ENCODE measurements at regions not wholly inside any gene's neighbourhood (a gene's known extent, or its start where the extent isn't known, plus 50 kb on each side); places are given as distances from the start of the nearest gene placed in this dataset.
A peak's percentile ranks its signal among the peaks of the same experiment; 100 is the strongest.
"Not testable (repeated sequence)": the region's sequence is repeated elsewhere in the genome, so short reads cannot be mapped to it uniquely, and the experiment has no call there.

DNA sequence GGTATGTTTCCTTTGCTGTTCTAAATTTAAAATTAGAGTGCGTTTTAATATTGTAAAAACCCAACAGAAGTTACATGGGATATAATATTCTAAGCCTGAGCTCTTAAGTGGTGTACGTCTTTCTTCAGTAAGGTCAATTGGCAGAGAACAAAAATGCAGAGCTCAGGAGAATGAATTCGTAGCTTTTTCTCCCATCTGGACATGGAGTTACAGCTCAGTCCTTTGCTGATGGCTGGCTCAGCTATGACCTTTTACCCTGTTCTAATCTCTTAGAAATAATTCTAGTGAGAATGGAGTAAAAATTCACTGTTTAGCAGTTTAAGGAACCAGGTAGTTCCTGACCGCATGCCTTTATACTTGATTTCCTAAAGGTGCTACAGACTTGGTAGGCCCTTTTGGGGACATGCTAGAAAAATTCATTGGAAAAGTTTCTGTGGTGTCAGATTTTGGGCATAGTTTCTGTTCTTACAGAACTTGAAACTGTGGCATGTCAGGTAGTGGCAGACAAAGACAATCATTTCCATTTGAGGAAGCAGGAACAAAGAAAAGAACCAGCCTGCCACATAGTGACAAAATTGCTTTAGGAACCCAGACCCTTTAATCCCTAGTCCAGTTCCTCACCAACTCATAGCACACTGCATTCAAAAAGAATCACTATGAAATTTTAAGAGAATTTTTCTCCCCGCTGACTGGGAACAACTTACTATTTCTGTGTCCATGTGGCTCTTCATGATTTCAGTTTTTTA is 566.8 kb upstream of the ZNF804A start:
- no peak for DNase-seq

DNA sequence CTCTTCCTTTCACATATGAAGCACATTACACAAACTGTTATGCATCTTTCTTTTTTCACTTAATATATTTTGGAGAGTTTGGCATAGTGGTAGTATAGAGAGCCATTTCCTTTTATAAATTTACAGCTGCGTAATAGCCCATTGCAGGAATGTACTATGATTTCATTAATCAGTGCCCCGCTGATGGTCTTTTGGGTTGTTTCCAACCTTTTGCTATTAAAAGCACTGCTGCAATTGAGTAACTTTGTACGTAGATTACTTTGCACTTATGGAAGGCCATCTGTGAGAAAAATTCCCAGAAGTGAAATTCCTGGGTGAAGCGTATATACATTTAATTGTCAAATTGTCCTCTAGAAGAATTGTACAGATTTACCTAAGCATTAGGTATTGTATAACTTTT is 565.3 kb upstream of the ZNF804A start:
- no peak for DNase-seq

DNA sequence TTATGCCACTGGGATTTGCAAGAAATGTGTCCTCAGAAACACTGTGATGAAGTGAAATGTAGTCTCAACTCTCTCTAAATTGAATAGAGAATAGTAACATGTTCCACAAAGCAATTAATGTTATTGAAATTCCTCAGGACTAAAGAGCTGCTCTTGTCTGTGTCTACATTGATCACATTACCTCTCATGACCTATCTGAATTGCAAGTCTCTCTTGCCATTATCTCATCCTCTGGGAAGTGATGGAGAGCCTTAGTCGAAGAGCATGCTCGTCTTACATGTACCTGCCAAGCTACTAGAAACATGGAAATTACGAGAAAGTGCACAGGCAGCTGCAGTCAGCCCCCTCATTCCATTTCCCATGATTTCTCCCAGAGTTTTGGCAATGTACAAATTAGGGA is 561.1 kb upstream of the ZNF804A start:
- DNase-seq, result no peak

DNA sequence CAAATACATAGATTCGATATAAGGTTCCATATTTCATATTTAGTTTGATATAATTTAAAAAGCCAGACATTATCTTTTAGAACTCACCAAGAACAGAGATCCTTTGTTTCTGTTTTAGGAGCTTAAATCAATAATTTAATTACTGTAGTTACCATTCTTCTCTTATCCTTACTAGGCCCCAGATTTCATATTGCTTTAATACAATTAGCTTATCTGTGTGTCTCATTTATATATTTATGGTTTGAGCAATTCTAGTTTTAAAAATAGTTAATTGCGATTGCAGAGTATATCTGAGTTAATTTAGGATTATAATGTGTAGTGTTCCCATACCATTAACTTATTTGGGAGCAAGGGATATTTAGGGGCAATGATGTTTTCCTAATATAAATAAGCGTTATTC is 558.8 kb upstream of the ZNF804A start:
- no peak for DNase-seq

- no peak for DNase-seq
These were observed 558.1 kb upstream of the ZNF804A start for GRCh38 chr2:184040230-184040629.

DNA sequence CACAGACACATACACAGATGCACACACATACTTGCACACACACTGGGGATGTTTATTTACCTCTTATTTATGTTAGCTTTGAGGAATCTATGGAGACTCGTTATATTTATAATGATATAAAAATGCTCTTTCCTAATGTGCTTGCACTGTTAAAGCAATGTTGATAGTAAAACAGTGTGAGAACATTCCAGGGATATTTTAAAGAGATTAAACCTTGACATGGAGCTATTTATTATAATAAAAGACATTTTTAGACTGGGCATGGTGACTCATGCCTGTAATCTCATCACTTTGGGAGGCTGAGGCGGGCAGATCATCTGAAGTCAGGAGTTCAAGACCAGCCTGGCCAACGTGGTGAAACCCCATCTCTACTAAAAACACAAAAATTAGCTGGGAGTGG is 557.3 kb upstream of the ZNF804A start:
- DNase-seq, result no peak

- DNase-seq, result no peak
These were observed 556.6 kb upstream of the ZNF804A start for GRCh38 chr2:184041777-184042176.

DNA sequence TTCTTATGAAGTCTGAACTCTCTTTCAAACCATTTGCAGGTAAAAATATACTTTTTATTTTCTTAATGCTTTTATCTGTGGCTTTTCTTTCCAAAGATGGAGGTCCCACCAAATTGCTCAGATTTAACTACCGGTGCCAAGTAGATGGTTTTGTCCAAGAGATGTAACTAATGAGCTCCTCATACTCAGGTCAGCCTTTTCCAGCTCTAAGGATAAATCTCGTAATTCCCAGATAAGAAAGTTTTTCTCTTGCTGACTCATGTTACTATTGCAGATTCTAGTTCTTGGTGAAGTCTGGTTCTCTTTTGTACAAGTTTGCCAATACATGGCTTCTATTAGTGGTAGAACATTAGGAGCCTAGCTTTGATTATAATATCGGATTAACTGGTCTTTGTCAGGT is 550.8 kb upstream of the ZNF804A start:
- DNase-seq, result no peak

DNA sequence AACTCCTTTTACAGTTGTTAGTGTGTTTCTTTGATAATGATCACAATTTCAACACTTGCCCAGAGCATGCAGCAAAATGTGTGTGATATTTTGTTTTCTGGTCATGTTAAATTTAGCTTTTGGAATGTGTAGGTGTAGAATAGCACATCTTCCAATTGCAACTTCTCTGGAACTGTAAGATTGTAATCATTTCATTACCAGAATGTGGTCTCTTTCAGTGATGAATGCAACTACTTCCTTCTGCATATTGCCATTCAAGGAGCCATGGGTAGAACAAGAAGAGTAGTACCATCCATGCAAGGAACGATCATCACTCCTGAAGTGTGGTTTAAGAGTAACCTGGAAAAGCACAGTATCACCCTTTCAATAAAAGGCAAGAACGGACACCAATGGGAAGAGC is 548.8 kb upstream of the ZNF804A start:
- no peak for DNase-seq

GRCh38 chr2:184053326-184053725 is 545.0 kb upstream of the ZNF804A start:
- DNase-seq, result peak; percentile 17

DNA sequence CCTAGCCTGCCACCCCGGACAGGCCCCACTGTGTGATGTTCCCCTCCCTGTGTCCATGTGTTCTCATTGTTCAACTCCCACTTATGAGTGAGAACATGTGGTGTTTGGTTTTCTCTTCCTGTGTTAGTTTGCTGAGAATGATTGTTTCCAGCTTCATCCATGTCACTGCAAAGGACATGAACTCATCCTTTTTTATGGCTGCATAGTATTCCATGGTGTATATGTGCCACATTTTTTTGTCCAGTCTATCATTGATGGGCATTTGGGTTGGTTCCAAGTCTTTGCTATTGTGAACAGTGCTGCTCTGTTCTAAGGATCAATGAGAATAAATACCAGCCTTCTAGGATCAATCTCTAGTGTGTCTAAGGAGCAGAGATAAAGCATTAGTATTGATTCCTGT is 543.9 kb upstream of the ZNF804A start:
- DNase-seq, result not testable (repeated sequence)

- no peak for DNase-seq
These were observed 540.4 kb upstream of the ZNF804A start for GRCh38 chr2:184057910-184058309.

DNA sequence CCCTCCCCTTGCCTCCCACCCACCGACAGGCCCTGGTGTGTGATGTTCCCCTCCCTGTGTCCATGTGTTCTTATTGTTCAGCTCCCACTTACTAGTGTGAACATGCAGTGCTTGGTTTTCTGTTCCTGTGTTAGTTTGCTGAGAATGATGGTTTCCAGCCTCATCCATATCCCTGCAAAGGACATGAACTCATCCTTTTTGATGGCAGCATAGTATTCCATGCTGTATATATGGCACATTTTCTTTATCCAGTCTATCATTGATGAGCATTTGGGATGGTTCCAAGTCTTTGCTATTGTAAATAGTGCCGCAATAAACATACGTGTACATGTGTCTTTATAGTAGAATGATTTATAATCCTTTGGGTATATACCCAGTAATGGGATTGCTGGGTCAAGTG is 538.1 kb upstream of the ZNF804A start:
- DNase-seq, result not testable (repeated sequence)

DNA sequence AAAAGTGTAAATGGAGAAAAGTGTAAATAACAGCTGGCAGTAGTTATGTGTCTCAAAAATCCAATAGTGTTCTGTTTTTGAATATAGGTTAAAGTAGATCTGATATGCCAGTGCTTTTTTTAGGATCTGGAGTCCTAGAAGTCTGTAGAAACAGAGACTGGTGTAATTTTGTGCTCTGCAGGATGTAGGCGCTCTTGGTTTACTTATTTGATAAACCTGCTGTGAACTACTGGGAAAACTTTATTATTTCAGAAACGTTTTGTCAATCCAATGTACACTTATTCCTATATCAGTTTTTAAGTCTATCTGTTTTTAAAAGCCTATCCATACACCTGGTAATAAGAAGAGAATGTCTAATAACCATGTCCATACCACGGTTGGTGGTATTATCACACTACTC is 530.8 kb upstream of the ZNF804A start:
- no peak for DNase-seq

DNA sequence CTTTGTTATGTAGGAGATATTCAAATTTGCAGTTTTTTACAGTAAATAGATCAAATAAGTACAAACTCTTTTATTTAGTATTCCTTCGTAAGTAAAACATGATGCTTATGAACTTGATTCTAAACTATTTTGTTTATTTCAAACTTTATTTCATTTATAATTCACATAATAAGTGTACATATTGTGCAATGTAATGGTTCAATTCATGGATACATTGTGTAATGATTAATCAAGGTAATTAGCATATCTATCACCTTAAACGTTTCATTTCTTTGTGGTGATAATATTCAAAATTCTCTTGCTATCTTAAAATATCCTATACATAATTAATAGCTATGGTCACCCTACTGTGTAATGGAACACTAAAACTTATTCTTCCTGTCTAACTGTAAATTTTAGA is 525.9 kb upstream of the ZNF804A start:
- no peak for DNase-seq

DNA sequence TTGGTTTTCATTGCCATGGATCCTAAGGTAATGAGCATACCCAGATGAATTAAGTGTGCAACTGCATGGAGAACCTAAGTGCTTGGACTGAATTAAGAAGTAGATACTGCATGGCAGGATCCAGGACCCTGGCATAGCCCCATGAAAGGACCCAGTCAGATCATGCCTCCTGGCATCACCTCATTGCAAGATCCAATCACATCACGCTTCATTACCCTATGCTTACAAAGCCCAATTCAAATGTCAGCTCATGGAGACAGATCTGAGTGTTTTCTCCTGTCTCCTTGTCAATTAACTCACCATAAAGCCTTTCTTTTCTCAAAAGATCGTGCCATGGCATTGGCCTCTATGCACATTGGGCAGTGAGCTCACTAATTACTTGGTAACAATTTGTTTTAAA is 519.8 kb upstream of the ZNF804A start:
- DNase-seq, result no peak

DNA sequence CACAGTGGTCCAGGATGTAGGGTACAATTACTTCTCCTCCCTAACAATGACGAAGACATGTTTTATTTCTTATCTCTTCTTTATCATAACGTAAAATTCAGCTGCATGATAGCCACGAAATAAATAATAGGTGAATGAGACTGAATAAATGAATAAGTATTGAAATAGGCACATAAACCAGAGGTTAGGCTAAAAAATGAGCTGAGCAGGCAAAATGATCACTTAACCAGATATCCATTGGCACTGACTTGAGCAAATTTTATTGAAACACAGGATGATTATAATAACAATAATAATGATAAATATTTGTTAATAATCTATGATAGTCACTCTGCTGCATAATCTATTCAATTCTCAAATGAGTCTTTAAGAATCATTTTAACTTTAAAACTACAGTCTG is 506.9 kb upstream of the ZNF804A start:
- DNase-seq, result no peak

DNA sequence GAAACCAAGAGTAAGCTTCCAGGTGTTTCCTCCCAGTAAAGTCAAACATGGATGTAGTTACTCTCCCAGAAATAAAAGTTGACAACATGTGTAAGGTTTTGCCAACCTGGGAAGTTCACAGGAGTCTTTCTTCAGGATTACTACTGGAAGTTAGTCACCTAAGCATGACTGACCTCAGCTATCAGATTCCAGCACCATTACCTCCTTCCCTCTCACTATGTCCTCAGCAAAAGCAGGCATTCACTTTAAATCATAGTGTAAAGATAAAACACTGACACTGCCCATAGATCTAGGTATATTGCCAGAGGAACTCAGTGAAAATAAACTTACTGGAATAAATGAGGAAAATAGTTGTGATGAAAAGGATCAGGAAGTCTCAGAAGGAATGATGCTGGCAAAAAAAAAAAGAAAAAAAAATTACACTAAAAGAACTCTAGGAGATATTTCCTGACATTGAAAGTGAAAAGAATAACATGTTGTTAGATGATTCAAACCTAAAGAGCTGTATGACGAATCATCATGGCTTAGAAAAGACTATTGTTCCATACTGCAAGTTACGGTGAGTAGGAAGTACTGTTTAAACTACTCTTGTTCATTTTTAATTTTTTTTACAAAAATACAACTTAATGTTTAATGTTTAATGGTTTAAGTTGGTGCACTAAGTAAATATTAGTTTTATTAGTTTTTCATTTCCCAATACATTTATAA is 484.5 kb upstream of the ZNF804A start:
- no peak for DNase-seq

DNA sequence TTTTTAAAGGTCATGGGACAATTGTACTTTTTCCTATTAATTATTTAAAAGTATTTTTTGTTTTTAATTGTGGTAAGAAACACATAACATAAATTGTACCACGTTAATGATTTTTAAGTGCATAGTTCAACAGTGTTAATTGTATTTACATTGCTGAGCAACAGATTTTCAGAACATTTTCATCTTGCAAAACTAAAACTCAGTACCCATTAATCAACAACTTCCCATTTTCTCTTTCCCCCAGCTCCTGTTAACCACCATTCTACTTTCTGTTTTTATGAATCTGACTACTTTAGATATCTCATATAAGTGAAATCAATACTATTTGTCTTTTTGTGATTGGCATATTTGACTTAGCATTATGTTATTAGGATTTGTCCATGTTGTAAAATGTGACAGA is 483.9 kb upstream of the ZNF804A start:
- DNase-seq, result no peak

DNA sequence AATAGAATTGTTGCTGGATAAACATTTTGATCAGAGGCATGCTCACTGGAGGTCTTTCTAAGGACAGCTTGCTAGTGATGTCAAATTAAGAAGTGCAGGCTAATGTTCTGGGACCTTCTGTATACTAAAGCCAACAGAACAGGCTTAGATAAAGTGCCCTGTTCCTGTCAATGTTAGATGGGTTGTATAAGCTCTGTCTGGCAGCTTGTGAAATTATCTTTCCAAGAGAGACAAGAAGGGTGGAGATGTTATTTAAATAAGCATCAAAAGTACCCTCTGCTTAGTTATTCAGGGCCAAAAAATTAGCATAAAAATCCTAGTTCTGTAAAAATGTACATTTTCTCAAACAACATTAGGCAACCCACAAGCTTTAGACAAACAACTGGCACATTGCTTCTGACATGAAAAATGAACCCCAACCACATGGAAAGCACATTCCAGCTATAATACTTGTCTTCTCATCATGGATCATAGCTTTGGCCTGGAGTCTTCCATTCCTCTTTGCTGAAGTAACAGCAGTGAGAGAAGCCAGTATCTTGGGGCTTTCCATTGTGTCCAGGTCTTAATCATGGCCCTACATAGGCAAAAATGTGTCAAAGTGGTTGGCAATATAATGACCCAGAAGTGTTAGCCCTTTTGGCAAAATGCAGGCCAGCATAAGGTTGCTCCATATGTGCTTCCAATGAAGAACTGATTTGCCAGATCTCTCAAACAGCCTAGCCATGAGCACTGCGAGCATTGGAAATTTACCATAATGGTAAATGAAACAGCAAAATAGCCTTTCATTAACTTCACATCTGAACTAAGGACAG is 478.1 kb upstream of the ZNF804A start:
- DNase-seq, result no peak

- DNase-seq, result no peak
These were observed 472.5 kb upstream of the ZNF804A start for GRCh38 chr2:184125867-184126266.

GRCh38 chr2:184129073-184129472 is 469.3 kb upstream of the ZNF804A start:
- DNase-seq, result no peak

- no peak for DNase-seq
These were observed 460.4 kb upstream of the ZNF804A start for GRCh38 chr2:184137955-184138354.

DNA sequence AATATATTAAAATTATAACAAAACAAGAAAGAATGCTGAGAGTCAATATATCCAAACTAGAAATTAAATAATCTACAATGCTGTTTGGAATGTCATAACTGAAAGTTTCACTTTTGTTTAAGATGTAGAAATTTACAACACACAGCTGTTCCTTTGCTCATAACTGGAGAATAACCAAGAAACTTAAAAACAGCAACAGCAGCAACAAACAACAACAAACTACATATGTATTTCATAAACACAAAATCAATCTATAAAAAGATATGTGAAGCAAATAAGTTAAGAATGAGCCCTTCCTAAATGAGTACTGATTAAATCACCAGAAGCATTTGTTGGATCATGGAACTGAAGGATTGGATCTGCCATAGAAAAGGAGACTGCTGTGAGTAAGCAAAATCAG is 456.5 kb upstream of the ZNF804A start:
- no peak for DNase-seq

Data from kidney glomerular epithelial cell (primary cell).